ENCODE measurements at regions not wholly inside any gene's neighbourhood (a gene's known extent, or its start where the extent isn't known, plus 50 kb on each side); places are given as distances from the start of the nearest gene placed in this dataset.

- no peaks in the 10 kb centered on the region for H3K27me3 ChIP-seq (ENCODE audit: control insufficient read depth in 2 of 2, insufficient read depth in 2 of 2, low read length in 2 of 2)
- H2AFZ ChIP-seq (ENCODE audit: low read depth, low read length) = no peak overlapping the region
- H3K4me3 ChIP-seq (replicated peaks in 1 of 3; ENCODE audit: insufficient read depth in 1 of 3, low read depth in 1 of 3, low read length in 3 of 3) = no peak overlapping the region
- POLR2A ChIA-PET = no interaction called here
- H3K9me3 ChIP-seq (replicated peaks; ENCODE audit: control insufficient read depth, insufficient read depth, low read length) = no peaks in the 10 kb centered on the region
- CTCF ChIA-PET = no interaction called here
- DNase-seq (ENCODE audit: low read depth, low spot score) = no peak
- no peaks in the 10 kb centered on the region for H3K79me2 ChIP-seq (ENCODE audit: control insufficient read depth, insufficient read depth, low read length)
- no TSS peak for BruUV-seq (replicated peaks)
- dilution Hi-C loops (cut with MboI; ENCODE audit: extremely low pct_ligation_motif_present, low sequenced_read_pairs) (no loop called here), intact Hi-C loops (cut with micrococcal nuclease) (no loop called here)
- H3K9me1 ChIP-seq (replicated peaks; ENCODE audit: control insufficient read depth, extremely low read depth, insufficient read depth, low read length) = no peaks in the 10 kb centered on the region
- H3K4me2 ChIP-seq (ENCODE audit: insufficient read depth, low read length) = no peak overlapping the region
- no peak overlapping the region for H3K27ac ChIP-seq (ENCODE audit: insufficient read depth, low read depth, low read length)
- no peaks in the 10 kb centered on the region for H3K4me1 ChIP-seq (ENCODE audit: control insufficient read depth, extremely low read depth, insufficient read depth, low read length)
- H3K9ac ChIP-seq (replicated peaks; ENCODE audit: extremely low read depth, insufficient read depth, low read length) = no peak overlapping the region
- no peaks in the 10 kb centered on the region for H3K36me3 ChIP-seq (ENCODE audit: control insufficient read depth in 2 of 2, extremely low read depth in 1 of 2, insufficient read depth in 2 of 2, low read length in 2 of 2)
- no peaks in the 10 kb centered on the region for H4K20me1 ChIP-seq (replicated peaks; ENCODE audit: control insufficient read depth, extremely low read depth, insufficient read depth, low read length)
- no peak for TF ChIP-seq EZH2 (IDR thresholded peaks at IDR 0.05; ENCODE audit: borderline replicate concordance, low read depth, low read length, severe bottlenecking)
- no peak for FAIRE-seq
Observed at GRCh38 chr2:239687441-239687840, 286.6 kb upstream of the HDAC4 start.

GRCh38 chr2:239685965-239686364 lies 285.1 kb upstream of the HDAC4 start:
- Histone ChIP-seq H2AFZ (ENCODE audit: low read depth, low read length) (no peak overlapping the region), H3K36me3 (ENCODE audit: control insufficient read depth in 2 of 2, extremely low read depth in 1 of 2, insufficient read depth in 2 of 2, low read length in 2 of 2) (no peaks in the 10 kb centered on the region), H3K4me3 (replicated peaks in 1 of 3; ENCODE audit: insufficient read depth in 1 of 3, low read depth in 1 of 3, low read length in 3 of 3) (no peak overlapping the region), H4K20me1 (replicated peaks; ENCODE audit: control insufficient read depth, extremely low read depth, insufficient read depth, low read length) (no peaks in the 10 kb centered on the region), H3K4me2 (ENCODE audit: insufficient read depth, low read length) (no peak overlapping the region), H3K9me1 (replicated peaks; ENCODE audit: control insufficient read depth, extremely low read depth, insufficient read depth, low read length) (no peaks in the 10 kb centered on the region), H3K9ac (replicated peaks; ENCODE audit: extremely low read depth, insufficient read depth, low read length) (no peak overlapping the region), H3K27ac (ENCODE audit: insufficient read depth, low read depth, low read length) (no peak overlapping the region), H3K4me1 (ENCODE audit: control insufficient read depth, extremely low read depth, insufficient read depth, low read length) (no peaks in the 10 kb centered on the region), H3K9me3 (replicated peaks; ENCODE audit: control insufficient read depth, insufficient read depth, low read length) (no peaks in the 10 kb centered on the region), H3K27me3 (ENCODE audit: control insufficient read depth in 2 of 2, insufficient read depth in 2 of 2, low read length in 2 of 2) (no peaks in the 10 kb centered on the region), H3K79me2 (ENCODE audit: control insufficient read depth, insufficient read depth, low read length) (no peaks in the 10 kb centered on the region)
- ChIA-PET POLR2A (no interaction called here), CTCF (no interaction called here)
- DNase-seq (ENCODE audit: low read depth, low spot score) (no peak), FAIRE-seq (no peak)
- no TSS peak for BruUV-seq (replicated peaks)
- intact Hi-C loops (cut with micrococcal nuclease) (no loop called here), dilution Hi-C loops (cut with MboI; ENCODE audit: extremely low pct_ligation_motif_present, low sequenced_read_pairs) (no loop called here)
- TF ChIP-seq POLR2AphosphoS5 (IDR thresholded peaks at IDR 0.05; ENCODE audit: insufficient read depth, low read depth, low read length) (no peak), MYC (IDR thresholded peaks at IDR 0.05; ENCODE audit: low read depth, low read length) (no peak), JUN (IDR thresholded peaks at IDR 0.05; ENCODE audit: borderline replicate concordance, insufficient read depth, insufficient read length, low read depth) (no peak), EZH2 (IDR thresholded peaks at IDR 0.05; ENCODE audit: borderline replicate concordance, low read depth, low read length, severe bottlenecking) (no peak), FOS (IDR thresholded peaks at IDR 0.05; ENCODE audit: borderline replicate concordance, insufficient read depth, low read length) (no peak), MAX (IDR thresholded peaks at IDR 0.05; ENCODE audit: insufficient read depth, insufficient read length) (no peak), GATA2 (IDR thresholded peaks at IDR 0.05; ENCODE audit: insufficient read depth, insufficient read length, low read depth, low read length) (no peak), CTCF (IDR thresholded peaks at IDR 0.05; ENCODE audit: extremely low read depth in 1 of 2, insufficient read depth in 1 of 2, low read depth in 1 of 2, low read length in 2 of 2) (no peak), POLR2A (IDR thresholded peaks at IDR 0.05; ENCODE audit: low read depth, low read length) (no peak)
